ENCODE measurements at regions not wholly inside any gene's neighbourhood (a gene's known extent, or its start where the extent isn't known, plus 50 kb on each side); places are given as distances from the start of the nearest gene placed in this dataset.

- TF ChIP-seq HOXC10 (CRISPR knock-in tag; IDR thresholded peaks at IDR 0.05): no peak
- TF ChIP-seq ZFP69B (tag by site-specific recombination; IDR thresholded peaks at IDR 0.05): no peak
- no peak for TF ChIP-seq ZNF311 (tag by site-specific recombination; IDR thresholded peaks at IDR 0.05; ENCODE audit: borderline replicate concordance)
- TF ChIP-seq ZNF266 (tag by site-specific recombination; IDR thresholded peaks at IDR 0.05; ENCODE audit: low read depth): no peak
- no peak for TF ChIP-seq ZBTB1 (tag by site-specific recombination; IDR thresholded peaks at IDR 0.05)
- no peak for TF ChIP-seq SALL2 (tag by site-specific recombination; IDR thresholded peaks at IDR 0.05; ENCODE audit: borderline replicate concordance)
- TF ChIP-seq ZFP3 (tag by site-specific recombination; IDR thresholded peaks at IDR 0.05; ENCODE audit: low read depth): no peak
- no peak for TF ChIP-seq ZNF214 (tag by site-specific recombination; IDR thresholded peaks at IDR 0.05; ENCODE audit: borderline replicate concordance)
- TF ChIP-seq ZNF112 (tag by site-specific recombination; IDR thresholded peaks at IDR 0.05): no peak
- no peak for TF ChIP-seq RBAK (tag by site-specific recombination; IDR thresholded peaks at IDR 0.05)
- no peak for TF ChIP-seq ZNF157 (tag by site-specific recombination; IDR thresholded peaks at IDR 0.05)
- no peak for TF ChIP-seq ZNF488 (tag by site-specific recombination; IDR thresholded peaks at IDR 0.05)
- no peak for TF ChIP-seq PRDM2 (tag by site-specific recombination; IDR thresholded peaks at IDR 0.05; ENCODE audit: borderline replicate concordance)
- no peak for TF ChIP-seq ZNF10 (tag by site-specific recombination; IDR thresholded peaks at IDR 0.05)
- no peak for TF ChIP-seq ZBTB10 (tag by site-specific recombination; IDR thresholded peaks at IDR 0.05)
- no peak for TF ChIP-seq ZNF174 (tag by site-specific recombination; IDR thresholded peaks at IDR 0.05)
- no peak for TF ChIP-seq ZNF391 (tag by site-specific recombination; IDR thresholded peaks at IDR 0.05; ENCODE audit: borderline replicate concordance, low read depth)
- no peak overlapping the region for H3K4me3 ChIP-seq (ENCODE audit: low read depth, low read length)
- no peaks in the 10 kb centered on the region for H3K9me3 ChIP-seq (ENCODE audit: control insufficient read depth, insufficient read depth, low read depth, low read length)
- CTCF ChIA-PET: no interaction called here
- H3K36me3 ChIP-seq (ENCODE audit: control insufficient read depth in 2 of 2, insufficient read depth in 1 of 2, low read length in 2 of 2): no peaks in the 10 kb centered on the region
- no peaks in the 10 kb centered on the region for H3K4me1 ChIP-seq (ENCODE audit: control insufficient read depth, insufficient read depth, low read length)
- no peak overlapping the region for H3K27ac ChIP-seq (ENCODE audit: extremely low read depth, low read depth, low read length)
- POLR2A ChIA-PET: no interaction called here
Measured at GRCh38 chr5:18778225-18778624, 1144.0 kb downstream of the TAF11L14 start.

Data from HEK293 (cell line).